HG02840 (cell line): ENCODE measurements at regions not wholly inside any gene's neighbourhood (a gene's known extent, or its start where the extent isn't known, plus 50 kb on each side); places are given as distances from the start of the nearest gene placed in this dataset.

ENCODE experiments used
- ATAC-seq: cut with Tn5 transposase; IDR thresholded peaks from one replicate; pipeline ENCODE4 v1.9.1; 2021; ENCODE audit warnings: mild to moderate bottlenecking, moderate library complexity, moderate number of reproducible peaks; ENCODE audit not compliant: unreplicated experiment, low FRiP score

- ATAC-seq: no peak
These were observed 101.5 kb upstream of the GHR start for GRCh38 chr5:42321785-42322184.

GRCh38 chr5:42337143-42337542 is 86.1 kb upstream of the GHR start:
- no peak for ATAC-seq

- ATAC-seq: no peak
These were observed 85.6 kb upstream of the GHR start for GRCh38 chr5:42337607-42338006.

GRCh38 chr5:42338136-42338535 is 85.1 kb upstream of the GHR start:
- ATAC-seq: no peak

- no peak for ATAC-seq
These were observed 74.1 kb upstream of the GHR start for GRCh38 chr5:42349163-42349562.

GRCh38 chr5:42351956-42352355 is 71.3 kb upstream of the GHR start:
- ATAC-seq: no peak

- ATAC-seq: no peak
These were observed 63.2 kb upstream of the GHR start for GRCh38 chr5:42360056-42360455.

GRCh38 chr5:42360616-42361314 is 62.5 kb upstream of the GHR start:
- no peak for ATAC-seq

GRCh38 chr5:42361315-42361688 is 61.9 kb upstream of the GHR start:
- no peak for ATAC-seq

GRCh38 chr5:42366051-42366450 is 57.2 kb upstream of the GHR start:
- no peak for ATAC-seq
